HG02759 (cell line): ENCODE measurements at regions not wholly inside any gene's neighbourhood (a gene's known extent, or its start where the extent isn't known, plus 50 kb on each side); places are given as distances from the start of the nearest gene placed in this dataset.
"Not testable (repeated sequence)": the region's sequence is repeated elsewhere in the genome, so short reads cannot be mapped to it uniquely, and the experiment has no call there.

Source experiments
- ATAC-seq: cut with Tn5 transposase; IDR thresholded peaks from one replicate; pipeline ENCODE4 v1.9.1; 2021; ENCODE audit warnings: mild to moderate bottlenecking, moderate library complexity; ENCODE audit not compliant: unreplicated experiment

GRCh38 chr15:96783746-96784145 lies 453.2 kb downstream of the NR2F2 start:
- ATAC-seq = no peak

GRCh38 chr15:96790004-96790403 lies 459.5 kb downstream of the NR2F2 start:
- ATAC-seq = no peak

GRCh38 chr15:96792216-96792615 lies 461.7 kb downstream of the NR2F2 start:
- ATAC-seq = no peak

- ATAC-seq = no peak
Observed at GRCh38 chr15:96796841-96797240, 466.3 kb downstream of the NR2F2 start.

GRCh38 chr15:96801576-96802150 lies 471.2 kb downstream of the NR2F2 start:
- no peak for ATAC-seq

GRCh38 chr15:96802611-96803255 lies 472.2 kb downstream of the NR2F2 start:
- ATAC-seq = no peak

- no peak for ATAC-seq
Observed at GRCh38 chr15:96804754-96805153, 474.3 kb downstream of the NR2F2 start.

- ATAC-seq = no peak
Observed at GRCh38 chr15:96807361-96807760, 476.9 kb downstream of the NR2F2 start.

- ATAC-seq = no peak
Observed at GRCh38 chr15:96817900-96818299, 487.4 kb downstream of the NR2F2 start.

GRCh38 chr15:96818861-96819260 lies 488.4 kb downstream of the NR2F2 start:
- ATAC-seq = no peak

GRCh38 chr15:96827981-96828380 lies 497.5 kb downstream of the NR2F2 start:
- no peak for ATAC-seq

- no peak for ATAC-seq
Observed at GRCh38 chr15:96837241-96837970, 506.9 kb downstream of the NR2F2 start.

- no peak for ATAC-seq
Observed at GRCh38 chr15:96838081-96838480, 507.6 kb downstream of the NR2F2 start.

GRCh38 chr15:96849271-96849900 lies 518.9 kb downstream of the NR2F2 start:
- ATAC-seq = no peak

- no peak for ATAC-seq
Observed at GRCh38 chr15:96851613-96852012, 521.1 kb downstream of the NR2F2 start.

- no peak for ATAC-seq
Observed at GRCh38 chr15:96858694-96859093, 528.2 kb downstream of the NR2F2 start.

- ATAC-seq = no peak
Observed at GRCh38 chr15:96860741-96861140, 530.2 kb downstream of the NR2F2 start.

- no peak for ATAC-seq
Observed at GRCh38 chr15:96867992-96868391, 537.5 kb downstream of the NR2F2 start.

- no peak for ATAC-seq
Observed at GRCh38 chr15:96869122-96869521, 538.6 kb downstream of the NR2F2 start.

GRCh38 chr15:96869790-96870189 lies 539.3 kb downstream of the NR2F2 start:
- ATAC-seq = no peak

GRCh38 chr15:96870580-96870979 lies 540.1 kb downstream of the NR2F2 start:
- no peak for ATAC-seq

GRCh38 chr15:96877442-96877841 lies 546.9 kb downstream of the NR2F2 start:
- ATAC-seq = not testable (repeated sequence)
